Ascending aorta (tissue), 2 donors: ENCODE measurements at regions not wholly inside any gene's neighbourhood (a gene's known extent, or its start where the extent isn't known, plus 50 kb on each side); places are given as distances from the start of the nearest gene placed in this dataset.

Source experiments
- DNase-seq, 2 donors: peaks; one replicate each; pipeline ENCODE4 v3.0.0-alpha.2; 2019; ENCODE audit warnings: low spot score in 2 of 2
- H3K27ac ChIP-seq, 2 donors: fragments of 200-600 bp; sonication (generic); one replicate each; pipeline ENCODE4 v1.5.1; 2016 to 2017; ENCODE audit warnings: mild to moderate bottlenecking in 1 of 2
- H3K27me3 ChIP-seq: fragments of 200-600 bp; sonication (generic); one replicate; pipeline ENCODE4 v1.5.1; 2017
- H3K36me3 ChIP-seq, 2 donors: fragments of 200-600 bp; sonication (generic); one replicate each; pipeline ENCODE4 v1.5.1; 2016
- H3K4me1 ChIP-seq, 2 donors: fragments of 200-600 bp; sonication (generic); one replicate each; pipeline ENCODE4 v1.5.1; 2016 to 2017; ENCODE audit warnings: mild to moderate bottlenecking in 1 of 2
- H3K4me3 ChIP-seq, 2 donors: fragments of 200-600 bp; sonication (generic); one replicate each; pipeline ENCODE4 v1.5.1; 2016 to 2017; ENCODE audit warnings: mild to moderate bottlenecking in 1 of 2
- H3K9me3 ChIP-seq, 2 donors: fragments of 200-600 bp; sonication (generic); one replicate each; pipeline ENCODE4 v1.5.1; 2016
- CTCF ChIP-seq, 3 experiments: fragments of 200-600 bp in 2 of 3; fragments of 450-650 bp in 1 of 3; sonication (generic) in 2 of 3; IDR thresholded peaks; one replicate each; pipeline ENCODE4 v1.5.1; 2016 to 2019; ENCODE audit warnings: antibody characterized with exemption in 3 of 3, mild to moderate bottlenecking in 1 of 3, moderate library complexity in 1 of 3
- intact Hi-C: fragments of 100-400 bp; cut with DNase I; formaldehyde crosslinking; loops from one replicate; pipeline ENCODE4 v1.15.1; 2023

- intact Hi-C loops = no loop called here
- no peaks in the 10 kb centered on the region for H3K9me3 ChIP-seq
- TF ChIP-seq CTCF (IDR thresholded peaks at IDR 0.05) = no peak
- DNase-seq = no peak
- H3K4me3 ChIP-seq = no peak overlapping the region
- no peaks in the 10 kb centered on the region for H3K27me3 ChIP-seq
- no peaks in the 10 kb centered on the region for H3K4me1 ChIP-seq
- H3K36me3 ChIP-seq = no peaks in the 10 kb centered on the region
- H3K27ac ChIP-seq = no peak overlapping the region
Observed at GRCh38 chr10:20981419-20981953, 84.4 kb upstream of the NEBL start.

GRCh38 chr10:20978617-20979016 lies 81.5 kb upstream of the NEBL start:
- Histone ChIP-seq H3K9me3 (no peaks in the 10 kb centered on the region), H3K4me3 (no peak overlapping the region), H3K27ac (no peak overlapping the region), H3K27me3 (no peaks in the 10 kb centered on the region), H3K36me3 (no peaks in the 10 kb centered on the region), H3K4me1 (no peaks in the 10 kb centered on the region)
- TF ChIP-seq CTCF (IDR thresholded peaks at IDR 0.05) = no peak
- intact Hi-C loops = no loop called here
- no peak for DNase-seq

- Histone ChIP-seq H3K27ac (no peak overlapping the region), H3K4me1 (no peaks in the 10 kb centered on the region), H3K4me3 (no peak overlapping the region), H3K9me3 (no peaks in the 10 kb centered on the region), H3K36me3 (no peaks in the 10 kb centered on the region), H3K27me3 (no peaks in the 10 kb centered on the region)
- no peak for TF ChIP-seq CTCF (IDR thresholded peaks at IDR 0.05)
- no peak for DNase-seq
- intact Hi-C loops = no loop called here
Observed at GRCh38 chr10:20977300-20977699, 80.2 kb upstream of the NEBL start.

- Histone ChIP-seq H3K9me3 (no peaks in the 10 kb centered on the region), H3K27me3 (no peaks in the 10 kb centered on the region), H3K4me1 (no peaks in the 10 kb centered on the region), H3K4me3 (no peak overlapping the region), H3K27ac (no peak overlapping the region), H3K36me3 (no peaks in the 10 kb centered on the region)
- TF ChIP-seq CTCF (IDR thresholded peaks at IDR 0.05) = no peak
- DNase-seq = no peak
- intact Hi-C loops = no loop called here
Observed at GRCh38 chr10:20976891-20977290, 79.8 kb upstream of the NEBL start.

GRCh38 chr10:20976390-20976789 lies 79.3 kb upstream of the NEBL start:
- intact Hi-C loops = no loop called here
- DNase-seq = no peak
- H3K4me3 ChIP-seq = no peak overlapping the region

More at GRCh38 chr10:20976390-20976789, 79.3 kb upstream of the NEBL start:
- Histone ChIP-seq H3K27me3 (no peaks in the 10 kb centered on the region), H3K36me3 (no peaks in the 10 kb centered on the region), H3K9me3 (no peaks in the 10 kb centered on the region), H3K27ac (no peak overlapping the region), H3K4me1 (no peaks in the 10 kb centered on the region)
- TF ChIP-seq CTCF (IDR thresholded peaks at IDR 0.05) = no peak
